Upper lobe of right lung (tissue), 1 donor: ENCODE measurements at regions not wholly inside any gene's neighbourhood (a gene's known extent, or its start where the extent isn't known, plus 50 kb on each side); places are given as distances from the start of the nearest gene placed in this dataset.

ENCODE experiments used
- ATAC-seq: fragments of 200-7000 bp; cut with Tn5 transposase; one replicate; pipeline ENCODE4 v1.9.1; 2020; ENCODE audit warnings: mild to moderate bottlenecking, moderate library complexity
- DNase-seq: peaks from one replicate; pipeline ENCODE4 v3.0.0-alpha.2; 2020
- H3K27ac ChIP-seq: fragments of 200-600 bp; one replicate; pipeline ENCODE4 v1.8.0; 2022
- H3K27me3 ChIP-seq: fragments of 200-600 bp; one replicate; pipeline ENCODE4 v1.8.0; 2022; ENCODE audit warnings: mild to moderate bottlenecking
- H3K36me3 ChIP-seq: fragments of 200-600 bp; one replicate; pipeline ENCODE4 v1.8.0; 2022
- H3K4me1 ChIP-seq: fragments of 200-600 bp; one replicate; pipeline ENCODE4 v1.8.0; 2022
- H3K4me3 ChIP-seq: fragments of 200-600 bp; one replicate; pipeline ENCODE4 v1.8.0; 2022; ENCODE audit warnings: mild to moderate bottlenecking
- H3K9me3 ChIP-seq: fragments of 200-600 bp; one replicate; pipeline ENCODE4 v1.8.0; 2022
- CTCF ChIP-seq: fragments of 200-600 bp; IDR thresholded peaks from one replicate; pipeline ENCODE4 v1.8.0; 2022; ENCODE audit warnings: antibody characterized with exemption
- intact Hi-C: fragments of 100-400 bp; cut with DNase I; formaldehyde crosslinking; loops from one replicate; pipeline ENCODE4 v1.11.0; 2022
- donor health status: DM: no; HTN: yes; CAD: no; lungs with severe emphysema.

GRCh38 chr10:57983281-57983791 lies 284.4 kb downstream of the IPMK start:
- Histone ChIP-seq H3K36me3 (no peaks in the 10 kb centered on the region), H3K4me1 (no peaks in the 10 kb centered on the region), H3K4me3 (no peak overlapping the region), H3K27me3 (no peaks in the 10 kb centered on the region), H3K27ac (no peak overlapping the region), H3K9me3 (no peaks in the 10 kb centered on the region)
- ATAC-seq (no peak), DNase-seq (no peak)
- no peak for TF ChIP-seq CTCF
- intact Hi-C loops: no loop called here

- no peak overlapping the region for H3K27ac ChIP-seq
- TF ChIP-seq CTCF: no peak
- H3K9me3 ChIP-seq: no peaks in the 10 kb centered on the region
- no peak for DNase-seq
- H3K4me1 ChIP-seq: no peaks in the 10 kb centered on the region
- H3K27me3 ChIP-seq: no peaks in the 10 kb centered on the region
- intact Hi-C loops: no loop called here
- ATAC-seq: no peak
- no peak overlapping the region for H3K4me3 ChIP-seq
- no peaks in the 10 kb centered on the region for H3K36me3 ChIP-seq
Observed at GRCh38 chr10:57982091-57982490, 285.6 kb downstream of the IPMK start.

- no peak for TF ChIP-seq CTCF
- no peaks in the 10 kb centered on the region for H3K9me3 ChIP-seq
Observed at GRCh38 chr10:57979956-57980355, 287.7 kb downstream of the IPMK start.

GRCh38 chr10:57979491-57979890 lies 288.2 kb downstream of the IPMK start:
- no peaks in the 10 kb centered on the region for H3K36me3 ChIP-seq
- H3K27ac ChIP-seq: no peak overlapping the region
- no peak for TF ChIP-seq CTCF
- DNase-seq (no peak), ATAC-seq (no peak)
- intact Hi-C loops: no loop called here
- H3K4me1 ChIP-seq: no peaks in the 10 kb centered on the region
- H3K27me3 ChIP-seq: no peaks in the 10 kb centered on the region
- H3K9me3 ChIP-seq: no peaks in the 10 kb centered on the region
- H3K4me3 ChIP-seq: no peak overlapping the region

More at GRCh38 chr10:57979956-57980355, 287.7 kb downstream of the IPMK start:
- DNase-seq: no peak
- Histone ChIP-seq H3K4me1 (no peaks in the 10 kb centered on the region), H3K4me3 (no peak overlapping the region), H3K36me3 (no peaks in the 10 kb centered on the region), H3K27ac (no peak overlapping the region), H3K27me3 (no peaks in the 10 kb centered on the region)
- intact Hi-C loops: no loop called here
- ATAC-seq: no peak

GRCh38 chr10:57977262-57977661 lies 290.4 kb downstream of the IPMK start:
- TF ChIP-seq CTCF: no peak
- DNase-seq (no peak), ATAC-seq (no peak)
- Histone ChIP-seq H3K27ac (no peak overlapping the region), H3K27me3 (no peaks in the 10 kb centered on the region), H3K36me3 (no peaks in the 10 kb centered on the region), H3K4me1 (no peaks in the 10 kb centered on the region), H3K4me3 (no peak overlapping the region), H3K9me3 (no peaks in the 10 kb centered on the region)
- intact Hi-C loops: no loop called here

- Histone ChIP-seq H3K4me3 (no peak overlapping the region), H3K9me3 (no peaks in the 10 kb centered on the region), H3K27ac (no peak overlapping the region), H3K4me1 (no peaks in the 10 kb centered on the region), H3K36me3 (no peaks in the 10 kb centered on the region), H3K27me3 (no peaks in the 10 kb centered on the region)
- ATAC-seq: no peak
- TF ChIP-seq CTCF: no peak
- no peak for DNase-seq
- intact Hi-C loops: no loop called here
Observed at GRCh38 chr10:57973451-57973850, 294.2 kb downstream of the IPMK start.
